ENCODE measurements at regions not wholly inside any gene's neighbourhood (a gene's known extent, or its start where the extent isn't known, plus 50 kb on each side); places are given as distances from the start of the nearest gene placed in this dataset.

DNA sequence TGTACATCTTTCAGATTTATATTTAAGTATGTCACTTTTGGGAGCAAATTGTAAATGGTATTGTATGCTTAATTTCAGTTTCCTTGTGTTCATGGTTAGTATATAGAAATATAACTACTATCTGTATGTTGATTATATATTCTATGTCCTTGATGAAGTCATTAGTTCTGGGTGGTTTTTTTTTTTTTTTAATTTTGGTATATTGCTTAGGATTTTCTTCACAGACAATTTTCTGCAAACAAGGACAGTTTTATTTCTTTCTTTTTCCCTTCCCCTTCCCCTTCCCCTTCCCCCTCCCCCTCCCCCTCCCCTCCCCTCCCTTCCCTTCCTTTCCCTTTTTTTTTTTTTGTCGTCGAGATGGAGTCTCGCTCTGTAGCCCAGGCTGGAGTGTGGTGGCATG, 430.0 kb downstream of the TYW1 start:
- DNase-seq: no peak

DNA sequence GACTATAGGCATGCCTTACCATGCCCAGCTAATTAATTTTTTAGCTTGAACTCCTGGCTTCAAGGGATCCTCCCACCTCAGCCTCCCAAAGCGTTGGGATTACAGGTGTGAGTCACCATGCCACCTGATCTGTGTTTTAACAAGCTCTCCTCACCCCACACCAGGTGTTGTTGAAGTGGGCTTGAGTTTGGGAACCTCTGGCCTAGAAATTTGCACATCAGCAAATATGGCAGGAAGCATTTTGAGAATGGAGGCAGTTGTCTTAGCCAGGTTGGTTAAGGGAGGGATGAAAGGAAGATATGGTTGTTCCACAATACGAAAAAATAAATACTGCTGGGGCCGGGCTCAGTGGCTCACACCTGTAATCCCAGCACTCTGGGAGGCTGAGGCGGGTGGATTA, 433.1 kb downstream of the TYW1 start:
- no peak for DNase-seq

DNA sequence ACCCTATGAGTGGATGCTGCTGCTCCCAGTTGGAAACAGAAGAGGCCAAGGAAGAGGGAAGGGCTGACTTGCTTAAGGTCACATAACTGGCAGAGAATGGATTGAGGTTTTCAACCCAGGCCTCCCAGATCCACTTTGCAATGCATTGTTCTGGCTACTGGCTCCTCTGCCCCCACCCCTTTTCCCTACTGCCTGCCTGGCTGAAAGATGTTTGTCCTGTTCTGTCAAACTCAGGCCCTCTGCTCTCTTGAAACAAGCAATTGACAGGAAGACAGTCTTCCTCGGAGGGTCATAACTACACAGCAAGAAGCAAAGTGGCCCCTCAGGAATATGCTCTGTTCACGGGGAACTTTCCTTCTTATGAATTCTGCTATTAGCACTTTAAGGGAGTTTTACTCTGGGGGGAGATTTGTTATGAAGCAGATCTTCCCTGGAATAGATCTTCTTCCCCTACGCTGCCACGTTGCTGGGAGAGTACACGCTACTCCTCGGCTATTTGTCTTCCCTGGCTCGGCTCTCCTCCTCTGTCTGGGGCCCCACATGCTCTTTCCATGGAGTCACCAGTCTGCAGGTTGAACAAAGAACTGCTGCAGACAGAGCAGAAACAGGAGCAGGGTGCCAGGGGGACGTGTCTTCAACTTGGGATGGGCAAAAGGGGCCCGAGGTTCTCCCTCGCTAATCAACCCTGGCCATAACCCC, 436.1 kb downstream of the TYW1 start:
- no peak for DNase-seq

DNA sequence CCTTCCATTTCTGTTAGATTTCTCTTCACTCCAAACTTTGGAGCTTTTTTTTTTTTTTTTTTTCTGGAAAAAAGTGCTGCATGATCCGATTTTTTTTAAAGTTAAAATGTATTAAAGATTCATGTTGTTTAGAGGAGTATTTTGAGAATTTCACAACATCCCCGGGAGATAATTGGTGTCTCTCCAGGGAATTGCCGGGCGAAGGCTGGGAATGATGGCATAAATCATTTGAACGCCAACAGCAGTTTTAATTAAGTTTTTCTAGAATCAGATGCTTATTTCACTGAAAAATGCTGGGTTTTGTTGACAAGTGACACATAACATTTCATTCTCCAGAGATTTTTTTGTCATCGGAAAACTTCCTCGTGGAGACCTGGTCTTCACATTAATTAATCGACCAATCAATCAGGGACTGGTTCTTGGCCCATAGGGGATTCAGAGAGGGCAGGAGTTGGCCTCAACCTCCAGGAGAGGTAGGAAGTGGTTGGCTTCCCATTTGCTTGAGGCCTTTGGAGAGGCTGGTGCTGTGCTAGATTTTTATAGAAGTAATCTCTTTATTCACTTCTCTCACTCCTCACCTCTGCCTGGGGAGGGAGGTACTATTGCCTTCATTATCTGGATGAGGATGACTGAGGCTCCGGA, 439.4 kb downstream of the TYW1 start:
- DNase-seq: no peak

DNA sequence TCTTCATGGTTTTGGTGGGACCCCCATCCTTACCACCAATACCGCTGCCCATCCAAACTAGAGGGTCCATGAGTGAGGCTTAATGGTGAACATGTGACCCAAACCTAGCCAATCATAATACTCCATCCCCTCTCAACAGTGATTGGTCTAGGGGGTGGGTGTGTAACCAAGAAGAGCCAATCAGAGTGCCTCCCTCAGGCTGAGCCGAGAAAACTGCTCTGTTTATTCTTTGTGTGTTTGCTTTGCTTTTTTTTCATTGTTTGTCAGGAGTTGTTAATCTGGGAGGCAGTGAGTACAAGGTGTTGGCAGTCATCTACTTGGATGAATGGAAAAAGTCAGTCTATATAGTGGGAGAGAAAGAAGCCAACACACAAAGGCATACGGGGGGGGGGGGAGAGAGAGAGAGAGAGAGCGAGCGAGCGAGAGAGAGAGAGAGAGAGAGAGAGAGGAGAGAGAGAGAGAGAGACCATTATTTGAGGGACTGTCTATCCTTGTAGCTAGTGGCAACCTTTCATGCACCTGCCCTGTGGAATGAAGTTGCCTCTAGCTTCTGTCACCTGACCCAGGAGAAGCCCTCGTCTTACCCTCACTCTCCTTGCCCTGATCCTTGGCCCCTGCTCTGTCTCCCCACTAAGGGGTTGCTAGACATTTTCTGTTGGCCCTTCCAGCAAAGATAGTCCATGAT, 441.7 kb downstream of the TYW1 start:
- DNase-seq: no peak

DNA sequence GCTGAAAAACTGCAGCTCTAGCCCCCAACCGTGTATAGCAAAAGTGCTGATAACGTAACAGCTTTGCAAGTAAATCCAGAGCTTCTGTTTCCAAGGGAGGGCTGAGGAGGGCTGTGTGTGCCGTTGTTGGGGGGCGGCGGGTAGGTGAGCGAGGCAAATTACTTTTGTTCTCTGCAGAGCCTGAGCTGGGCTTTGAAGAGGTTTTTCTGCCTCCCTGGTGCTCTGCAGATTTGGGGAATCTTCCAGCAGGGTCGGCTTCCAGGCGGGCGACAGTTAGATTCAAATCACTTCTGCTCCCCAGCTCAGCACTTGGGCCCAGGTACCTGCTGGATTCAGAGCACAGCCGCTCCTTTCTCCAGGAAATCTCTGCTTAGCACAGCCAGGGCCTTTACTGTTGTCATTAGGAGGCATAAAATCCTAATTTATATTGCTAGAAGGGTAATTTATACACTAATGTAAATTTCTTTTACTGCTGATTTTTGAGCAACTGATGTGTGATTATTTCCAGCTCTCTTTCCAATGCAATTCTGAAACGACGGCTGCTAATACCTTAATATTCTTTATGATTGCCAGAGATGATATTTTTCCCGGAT, 442.4 kb downstream of the TYW1 start:
- no peak for DNase-seq

DNA sequence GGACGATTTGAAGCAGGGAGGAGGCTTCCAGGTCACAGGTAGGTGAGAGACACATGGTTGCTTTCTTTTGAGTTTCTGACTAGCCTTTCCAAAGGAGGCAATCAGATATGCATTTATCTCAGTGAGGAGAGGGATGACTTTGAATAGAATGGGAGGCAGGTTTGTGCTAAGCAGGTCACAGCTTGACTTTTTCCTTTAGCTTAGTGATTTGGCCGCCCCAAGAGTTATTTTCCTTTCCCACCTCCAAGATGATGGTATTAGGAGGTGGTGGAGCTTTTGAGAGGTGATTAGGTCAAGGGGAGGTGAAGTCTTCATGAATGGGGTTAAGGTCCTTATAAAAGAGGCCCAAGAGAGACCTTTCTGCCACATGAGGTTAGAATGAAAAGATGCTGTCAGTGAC, 443.7 kb downstream of the TYW1 start:
- DNase-seq: no peak

DNA sequence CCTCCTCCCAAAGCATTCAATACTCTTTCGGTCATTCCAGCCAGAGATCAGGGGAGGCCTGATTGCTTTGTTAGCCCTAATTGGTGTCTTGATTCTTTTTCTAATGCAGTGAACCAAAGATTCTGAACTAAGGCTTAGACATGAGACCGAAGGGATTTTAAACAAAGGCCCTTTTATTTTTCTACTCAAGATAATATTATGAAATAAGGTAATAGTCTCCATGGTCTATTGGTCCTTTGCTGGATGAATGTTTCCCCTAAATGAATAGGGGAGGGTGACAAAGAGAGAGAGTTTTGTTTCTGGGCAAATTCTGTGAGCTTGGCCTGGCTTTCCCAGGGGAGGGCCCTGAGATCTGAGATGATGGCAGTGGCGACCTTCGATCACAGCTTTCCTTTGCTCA, 449.1 kb downstream of the TYW1 start:
- no peak for DNase-seq

DNA sequence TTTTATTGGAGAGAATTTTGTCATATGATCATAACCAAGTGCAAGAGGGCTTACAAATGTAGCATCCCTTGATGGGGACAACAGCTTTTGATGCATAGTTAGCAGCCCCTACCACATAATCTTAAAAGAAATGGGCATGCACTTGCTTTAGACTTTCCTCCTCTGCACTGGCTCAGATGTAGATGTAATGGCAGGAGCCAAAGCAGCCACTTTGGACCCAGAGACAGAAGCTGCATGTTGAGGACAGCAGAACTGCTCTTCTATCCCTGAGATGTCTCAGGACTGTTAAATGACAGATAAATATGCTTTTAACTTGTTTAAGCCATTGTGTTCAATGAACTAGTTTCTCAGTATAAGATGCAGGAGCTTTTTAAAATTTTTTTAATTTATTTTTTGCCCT, 450.7 kb downstream of the TYW1 start:
- DNase-seq: no peak

DNA sequence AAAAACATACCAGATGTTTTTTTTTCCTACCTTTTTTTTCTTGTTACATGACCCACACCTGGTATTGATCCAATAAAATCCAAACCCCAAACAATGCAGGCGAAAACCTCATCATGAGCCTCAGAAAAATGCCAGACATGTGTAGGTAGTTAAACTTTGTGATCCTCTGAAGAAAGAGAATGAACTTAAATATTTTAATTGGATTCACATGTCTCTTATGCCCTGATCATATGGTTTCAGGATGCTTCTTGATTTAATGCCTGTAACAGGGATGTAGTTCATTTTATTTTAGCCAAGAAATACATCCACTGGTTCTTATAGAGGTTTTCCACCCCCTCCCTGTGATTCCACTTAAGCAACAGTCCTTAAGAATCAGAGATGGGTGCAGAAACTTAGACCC, 451.6 kb downstream of the TYW1 start:
- no peak for DNase-seq

DNA sequence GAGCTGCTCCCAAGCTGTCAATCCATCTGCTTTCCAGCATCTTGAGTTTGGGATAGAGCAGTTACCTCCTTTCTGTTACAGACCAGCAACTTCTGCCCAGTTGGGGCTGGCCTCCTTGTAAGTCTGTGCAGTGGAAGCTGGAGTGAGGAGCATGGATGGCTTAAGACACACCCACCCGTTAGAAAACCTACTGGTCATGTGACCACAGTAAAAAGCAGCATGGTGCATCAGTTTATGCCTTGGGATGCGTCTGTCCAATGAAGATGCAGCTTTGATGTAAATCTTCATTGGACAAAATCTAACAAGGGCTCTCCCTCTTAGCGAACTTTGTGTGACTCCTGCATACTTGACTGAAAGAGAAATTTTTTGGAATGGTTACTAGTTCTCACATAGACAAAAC, 453.5 kb downstream of the TYW1 start:
- DNase-seq: no peak

DNA sequence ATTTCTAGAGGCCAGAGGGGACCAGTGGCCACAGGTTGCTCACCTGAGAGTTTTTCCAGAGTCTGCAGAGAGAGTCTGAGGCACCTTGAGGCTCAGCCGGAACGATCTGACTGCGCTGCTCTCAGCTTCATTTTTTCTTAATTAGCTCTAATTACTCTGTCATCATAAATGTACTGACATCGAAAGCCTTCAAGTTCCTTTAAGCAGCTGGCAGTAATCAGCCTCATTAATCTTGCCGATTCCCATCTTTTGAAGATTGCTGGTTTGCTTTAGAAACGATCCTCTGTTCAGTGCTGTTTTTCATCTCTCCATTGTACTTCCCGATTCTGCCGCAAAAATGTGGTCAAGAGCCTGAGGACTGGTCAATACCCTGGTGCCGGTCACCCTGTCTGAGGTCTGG, 454.7 kb downstream of the TYW1 start:
- no peak for DNase-seq

DNA sequence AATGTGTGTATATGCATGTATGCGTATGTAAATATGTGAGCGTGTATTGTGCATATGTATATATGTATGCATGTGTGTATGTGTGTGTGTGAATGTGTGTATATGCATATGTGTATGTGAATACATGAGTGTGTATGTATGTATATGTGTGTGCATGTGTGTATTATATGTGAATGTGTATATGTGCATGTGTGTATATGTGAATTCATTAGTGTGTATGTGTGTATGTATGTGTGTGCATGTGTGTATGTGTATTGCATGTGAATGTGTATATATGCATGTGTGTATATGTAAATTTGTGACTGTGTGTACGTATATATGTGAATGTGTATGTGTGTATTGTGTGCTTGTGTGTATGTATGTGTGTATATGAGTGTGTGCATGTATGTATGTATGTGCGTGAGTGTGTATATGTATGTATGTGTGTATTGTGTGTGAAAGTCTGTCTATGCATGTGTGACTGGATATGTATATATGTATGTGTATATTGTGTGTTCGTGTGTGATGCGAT, 455.9 kb downstream of the TYW1 start:
- no peak for DNase-seq

DNA sequence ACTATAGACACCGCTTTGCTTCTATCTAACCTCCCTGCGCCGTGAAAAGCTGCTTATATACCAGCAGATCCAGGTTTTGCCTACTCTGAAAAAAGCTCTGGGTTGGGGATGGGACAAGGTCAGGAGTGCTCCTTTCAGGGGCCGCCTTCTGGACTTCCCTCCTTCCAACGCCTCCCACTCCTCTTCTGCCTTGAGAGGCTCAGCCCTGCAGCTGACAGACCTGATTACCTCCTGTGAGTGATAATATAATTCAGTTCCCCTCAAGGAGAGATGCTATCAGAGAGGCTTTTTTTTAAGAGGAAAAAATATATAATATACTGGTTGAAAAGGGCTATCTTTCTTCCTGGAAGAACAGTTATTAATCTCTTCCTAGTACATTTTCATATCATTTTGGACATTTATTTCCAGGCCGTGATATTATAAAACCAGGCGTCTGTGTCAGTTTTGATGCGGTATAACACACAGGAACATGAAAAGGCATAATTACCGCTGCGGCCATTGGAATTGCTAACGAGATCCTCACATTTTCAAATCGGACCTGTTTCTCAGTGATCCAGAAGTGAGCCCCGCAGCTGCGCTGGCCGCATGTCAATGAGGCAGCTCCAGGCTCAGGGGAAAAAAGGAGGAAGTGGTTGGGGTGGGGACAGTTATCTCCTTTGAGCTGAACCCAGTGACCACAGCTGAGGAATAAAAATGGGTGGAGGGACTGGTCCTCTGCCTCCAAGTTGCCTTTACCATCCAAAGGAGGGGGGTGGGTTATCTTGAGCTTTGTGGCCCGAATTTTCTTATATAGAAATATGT, 457.1 kb downstream of the TYW1 start:
- peak in 1 of 2 experiments; percentile 37 for DNase-seq

DNA sequence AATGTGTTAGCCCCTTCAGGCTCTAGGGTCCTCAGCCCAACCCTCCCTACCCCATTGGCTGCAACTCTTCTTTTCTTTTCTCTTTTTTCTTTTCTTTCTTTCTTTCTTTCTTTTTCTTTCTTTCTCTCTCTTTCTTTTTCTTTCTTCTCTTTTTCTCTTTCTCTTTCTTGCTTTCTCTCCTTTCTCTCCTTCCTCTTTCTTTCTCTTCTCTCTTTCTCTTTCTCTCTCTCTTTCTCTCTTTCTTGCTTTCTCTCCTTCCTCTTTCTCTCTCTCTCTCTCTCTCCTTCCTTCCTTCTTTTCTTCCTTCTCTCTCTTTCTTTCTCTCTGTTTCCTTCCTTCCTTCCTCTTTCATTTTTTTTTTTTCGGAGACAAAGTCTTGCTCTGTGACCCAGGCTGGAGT, 458.9 kb downstream of the TYW1 start:
- no peak for DNase-seq

DNA sequence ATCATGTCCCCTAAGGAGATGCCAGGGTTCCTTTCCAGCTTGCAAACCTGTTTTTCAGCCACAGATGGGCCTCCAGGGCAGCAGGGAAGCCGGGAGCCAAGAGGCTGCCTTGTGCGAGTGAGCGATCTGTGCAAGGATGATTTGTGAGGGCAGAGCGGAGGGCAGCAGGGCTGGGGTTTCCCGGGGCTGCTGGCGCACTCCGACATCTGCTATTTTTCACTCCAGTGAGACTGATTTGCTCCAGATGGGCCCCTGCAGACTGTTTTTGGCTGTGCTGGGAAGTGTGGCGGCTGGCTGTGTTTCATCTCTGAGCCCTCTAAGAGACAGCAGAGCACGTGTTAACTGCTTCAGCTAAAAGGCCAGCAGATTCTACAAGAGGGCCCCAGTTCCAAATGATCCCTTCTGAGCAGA, 466.2 kb downstream of the TYW1 start:
- no peak for DNase-seq

DNA sequence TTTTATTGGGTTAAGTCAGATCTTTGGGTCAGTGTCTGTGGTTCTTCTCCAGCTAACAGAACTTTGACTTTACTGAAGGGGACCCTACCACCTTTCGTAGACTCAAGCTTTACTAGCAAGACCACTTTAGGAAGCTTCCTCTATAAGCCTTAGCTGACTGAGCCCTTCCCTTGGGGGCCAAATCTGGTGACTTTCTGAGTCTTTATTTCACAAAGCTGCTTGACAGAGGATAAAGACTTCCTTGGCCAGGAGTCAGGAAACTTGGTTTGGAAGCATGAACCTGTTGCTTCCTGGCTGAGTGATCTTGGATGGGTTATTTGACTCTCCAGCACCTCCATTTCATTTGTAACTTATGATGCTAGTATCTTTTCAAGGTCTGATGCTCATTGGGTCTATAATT, 466.7 kb downstream of the TYW1 start:
- no peak for DNase-seq

DNA sequence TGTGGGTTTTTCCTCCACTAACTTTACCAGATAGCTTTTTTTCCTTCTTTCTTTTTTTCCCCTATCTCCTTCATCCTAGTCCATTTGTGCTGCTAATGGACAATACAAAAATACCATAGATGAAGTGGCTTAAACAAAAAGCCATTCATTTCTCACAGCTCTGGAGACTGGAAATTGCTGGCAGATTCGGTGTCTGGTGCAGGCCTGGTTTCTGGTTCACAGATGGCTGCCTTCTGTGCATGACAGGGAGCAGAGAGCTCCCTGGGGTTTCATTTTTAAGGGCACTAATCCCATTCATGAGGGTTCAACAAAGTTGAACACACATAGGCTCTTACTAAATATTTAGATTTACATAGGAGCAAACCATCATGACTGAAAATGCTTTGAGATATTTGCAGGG, 467.4 kb downstream of the TYW1 start:
- no peak for DNase-seq

DNA sequence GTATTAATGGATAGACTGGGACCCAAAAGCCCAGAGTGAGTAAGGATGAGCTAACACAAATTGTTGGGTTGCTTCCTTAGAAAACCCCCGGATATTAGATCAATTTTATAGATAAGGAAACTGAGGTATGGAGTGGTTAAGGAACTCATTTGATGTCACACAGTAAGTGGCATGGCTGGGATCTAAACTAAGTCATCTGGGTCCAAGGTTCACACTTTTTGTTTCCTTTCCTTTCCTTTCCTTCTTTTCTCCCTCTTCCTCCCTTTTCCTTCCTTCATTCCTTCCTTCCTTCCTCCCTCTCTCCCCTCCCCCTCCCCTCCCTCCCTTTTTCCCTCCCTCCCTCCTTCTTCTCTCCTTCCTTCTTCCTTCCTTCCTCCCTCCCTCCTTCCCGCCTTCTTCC, 469.5 kb downstream of the TYW1 start:
- DNase-seq: no peak

DNA sequence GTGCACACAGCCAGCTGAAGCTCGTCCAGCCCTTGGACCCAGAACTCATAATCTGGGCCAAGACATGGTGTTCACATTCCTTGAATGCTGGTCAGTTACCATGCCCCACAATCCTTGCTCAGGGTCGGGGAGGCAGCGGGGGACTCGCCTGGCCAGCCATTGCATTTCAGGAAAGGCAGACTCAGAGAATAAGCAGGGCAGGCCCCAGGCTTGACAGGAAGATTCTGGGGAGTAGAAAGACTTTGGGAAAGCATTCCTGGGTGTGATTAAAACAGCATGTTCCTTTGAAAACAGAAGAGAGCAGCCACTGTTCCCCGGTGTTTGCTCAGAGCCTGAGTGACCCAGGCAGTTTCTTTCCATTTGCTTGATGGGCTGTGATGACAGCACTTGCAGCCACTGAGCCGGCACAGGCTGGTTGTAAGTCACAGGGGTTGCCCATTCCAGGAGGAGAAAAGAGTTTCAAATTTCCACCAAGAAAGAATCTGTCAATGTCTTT, 473.7 kb downstream of the TYW1 start:
- DNase-seq: no peak

DNA sequence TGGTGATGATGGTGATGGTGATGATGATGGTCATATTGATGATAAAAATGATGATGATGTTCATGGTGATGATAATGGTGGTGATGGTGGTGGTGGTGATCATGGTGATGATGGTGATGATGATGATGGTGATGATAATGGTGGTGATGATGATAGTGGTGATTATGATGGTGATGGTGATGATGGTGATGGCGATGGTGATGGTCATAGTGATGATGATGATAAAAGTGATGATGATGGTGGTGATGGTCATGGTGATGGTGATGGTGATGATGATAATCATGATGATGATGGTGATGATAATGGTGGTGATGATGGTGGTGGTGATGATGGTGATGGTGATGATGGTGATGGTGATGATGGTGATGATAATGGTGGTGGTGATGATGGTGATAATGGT, 478.7 kb downstream of the TYW1 start:
- no peak for DNase-seq

DNA sequence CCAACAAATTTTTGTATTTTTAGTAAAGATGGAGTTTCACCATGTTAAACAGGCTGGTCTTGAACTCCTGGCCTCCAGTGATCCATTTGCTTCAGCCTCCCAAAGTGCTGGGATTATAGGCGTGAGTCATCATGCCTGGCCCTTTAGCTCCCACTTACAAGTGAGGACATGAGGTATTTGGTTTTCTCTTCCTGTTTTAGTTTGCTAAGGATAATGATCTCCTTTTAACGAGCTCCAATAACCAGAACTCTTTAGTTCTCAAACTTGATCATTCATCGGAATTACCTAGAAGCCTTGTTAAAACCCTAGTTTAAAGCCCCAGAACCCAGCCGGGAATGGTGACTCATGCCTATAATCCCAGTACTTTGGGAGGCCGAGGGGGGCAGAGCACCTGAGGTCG, 481.4 kb downstream of the TYW1 start:
- no peak for DNase-seq

DNA sequence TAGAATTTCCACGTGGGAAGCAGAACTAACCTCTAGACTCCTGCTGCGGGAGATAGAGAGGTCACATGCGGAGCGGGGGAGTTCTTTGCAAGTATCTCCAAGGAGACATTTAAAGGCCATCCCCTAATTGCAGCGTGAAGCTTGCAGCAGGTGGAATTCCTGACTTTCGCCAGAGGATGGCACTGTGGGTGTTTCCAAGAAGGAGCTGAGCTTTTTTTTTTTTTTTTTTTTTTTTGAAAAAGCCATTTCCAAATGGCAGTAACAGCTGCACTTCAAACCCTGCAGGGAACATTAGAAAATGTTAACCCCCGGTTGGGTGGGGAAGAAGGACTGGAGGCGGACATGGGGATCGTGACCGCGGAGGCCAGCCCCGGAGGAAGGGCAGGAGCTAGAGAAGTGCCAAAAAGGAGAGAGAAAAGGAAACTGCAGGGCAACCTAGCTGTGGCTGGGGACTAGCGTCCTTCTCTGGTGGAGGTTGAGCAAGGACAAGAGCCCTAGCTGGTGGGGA, 487.7 kb downstream of the TYW1 start:
- peak; percentile 43 to 79 for DNase-seq
